Uterus (tissue), 2 donors: ENCODE measurements at regions not wholly inside any gene's neighbourhood (a gene's known extent, or its start where the extent isn't known, plus 50 kb on each side); places are given as distances from the start of the nearest gene placed in this dataset.

Experiments used
- POLR2A ChIP-seq, 2 donors: fragments of 450-650 bp; IDR thresholded peaks; one replicate each; pipeline ENCODE4 v1.6.1; 2016; ENCODE audit warnings: antibody characterized with exemption in 2 of 2, mild to moderate bottlenecking in 1 of 2, moderate library complexity in 1 of 2
- TF ChIP-seq, protein P1 (sequence below), 4 experiments: fragments of 200-600 bp in 2 of 4; fragments of 450-650 bp in 2 of 4; sonication (generic) in 2 of 4; IDR thresholded peaks; one replicate each; pipeline ENCODE4 v1.5.1; 2016 to 2019; ENCODE audit warnings: antibody characterized with exemption in 4 of 4, mild to moderate bottlenecking in 2 of 4, moderate library complexity in 1 of 4

GRCh38 chr6:137409266-137409777 lies 84.9 kb downstream of the OLIG3 start:
- TF ChIP-seq POLR2A (IDR thresholded peaks at IDR 0.05), result no peak
- TF ChIP-seq, protein P1, sequence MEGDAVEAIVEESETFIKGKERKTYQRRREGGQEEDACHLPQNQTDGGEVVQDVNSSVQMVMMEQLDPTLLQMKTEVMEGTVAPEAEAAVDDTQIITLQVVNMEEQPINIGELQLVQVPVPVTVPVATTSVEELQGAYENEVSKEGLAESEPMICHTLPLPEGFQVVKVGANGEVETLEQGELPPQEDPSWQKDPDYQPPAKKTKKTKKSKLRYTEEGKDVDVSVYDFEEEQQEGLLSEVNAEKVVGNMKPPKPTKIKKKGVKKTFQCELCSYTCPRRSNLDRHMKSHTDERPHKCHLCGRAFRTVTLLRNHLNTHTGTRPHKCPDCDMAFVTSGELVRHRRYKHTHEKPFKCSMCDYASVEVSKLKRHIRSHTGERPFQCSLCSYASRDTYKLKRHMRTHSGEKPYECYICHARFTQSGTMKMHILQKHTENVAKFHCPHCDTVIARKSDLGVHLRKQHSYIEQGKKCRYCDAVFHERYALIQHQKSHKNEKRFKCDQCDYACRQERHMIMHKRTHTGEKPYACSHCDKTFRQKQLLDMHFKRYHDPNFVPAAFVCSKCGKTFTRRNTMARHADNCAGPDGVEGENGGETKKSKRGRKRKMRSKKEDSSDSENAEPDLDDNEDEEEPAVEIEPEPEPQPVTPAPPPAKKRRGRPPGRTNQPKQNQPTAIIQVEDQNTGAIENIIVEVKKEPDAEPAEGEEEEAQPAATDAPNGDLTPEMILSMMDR (IDR thresholded peaks at IDR 0.05), result no peak
